Erythroblast (primary cell): ENCODE measurements at regions not wholly inside any gene's neighbourhood (a gene's known extent, or its start where the extent isn't known, plus 50 kb on each side); places are given as distances from the start of the nearest gene placed in this dataset.

Experiments used
- GATA1 ChIP-seq: IDR thresholded peaks from 2 replicates; pipeline ENCODE4 v1.6.1; 2011; ENCODE audit warnings: low read depth, mild to moderate bottlenecking, control low read depth, low read length, moderate library complexity
- POLR2A ChIP-seq: IDR thresholded peaks from 2 replicates; pipeline ENCODE4 v1.6.1; 2011; ENCODE audit warnings: mild to moderate bottlenecking, low read length

- TF ChIP-seq POLR2A (no peak), GATA1 (no peak)
These were observed 168.1 kb downstream of the BMP4 start for GRCh38 chr14:53788566-53788965.
